HG03175 (cell line): ENCODE measurements at regions not wholly inside any gene's neighbourhood (a gene's known extent, or its start where the extent isn't known, plus 50 kb on each side); places are given as distances from the start of the nearest gene placed in this dataset.
"Not testable (repeated sequence)": the region's sequence is repeated elsewhere in the genome, so short reads cannot be mapped to it uniquely, and the experiment has no call there.

Experiments used
- ATAC-seq: cut with Tn5 transposase; IDR thresholded peaks from one replicate; pipeline ENCODE4 v1.9.1; 2021; ENCODE audit warnings: mild to moderate bottlenecking, moderate library complexity; ENCODE audit not compliant: unreplicated experiment

- no peak for ATAC-seq
Observed at GRCh38 chr5:87756951-87757350, 344.2 kb upstream of the CCNH start.

- ATAC-seq, result no peak
Observed at GRCh38 chr5:87755360-87755759, 342.6 kb upstream of the CCNH start.

GRCh38 chr5:87754009-87754757, 341.5 kb upstream of the CCNH start:
- no peak for ATAC-seq

- no peak for ATAC-seq
Observed at GRCh38 chr5:87752362-87752761, 339.6 kb upstream of the CCNH start.

- ATAC-seq, result no peak
Observed at GRCh38 chr5:87751824-87752223, 339.1 kb upstream of the CCNH start.

- no peak for ATAC-seq
Observed at GRCh38 chr5:87746891-87747377, 334.2 kb upstream of the CCNH start.

- no peak for ATAC-seq
Observed at GRCh38 chr5:87746341-87746740, 333.6 kb upstream of the CCNH start.

GRCh38 chr5:87741881-87742280, 329.2 kb upstream of the CCNH start:
- no peak for ATAC-seq

- no peak for ATAC-seq
Observed at GRCh38 chr5:87735923-87736322, 323.2 kb upstream of the CCNH start.

- ATAC-seq, result no peak
Observed at GRCh38 chr5:87733897-87734296, 321.2 kb upstream of the CCNH start.

GRCh38 chr5:87732875-87733768, 320.4 kb upstream of the CCNH start:
- ATAC-seq, result no peak

- no peak for ATAC-seq
Observed at GRCh38 chr5:87729781-87730180, 317.1 kb upstream of the CCNH start.

GRCh38 chr5:87722286-87722685, 309.6 kb upstream of the CCNH start:
- ATAC-seq, result no peak

- ATAC-seq, result not testable (repeated sequence)
Observed at GRCh38 chr5:87718224-87718925, 305.6 kb upstream of the CCNH start.

GRCh38 chr5:87717761-87718160, 305.0 kb upstream of the CCNH start:
- no peak for ATAC-seq

- no peak for ATAC-seq
Observed at GRCh38 chr5:87705876-87706275, 293.1 kb upstream of the CCNH start.

- peak; percentile 90 for ATAC-seq
Observed at GRCh38 chr5:87686975-87687374, 274.2 kb upstream of the CCNH start.

GRCh38 chr5:87686018-87686417, 273.3 kb upstream of the CCNH start:
- no peak for ATAC-seq

- no peak for ATAC-seq
Observed at GRCh38 chr5:87674235-87674634, 261.5 kb upstream of the CCNH start.

- no peak for ATAC-seq
Observed at GRCh38 chr5:87671146-87671545, 258.4 kb upstream of the CCNH start.

- no peak for ATAC-seq
Observed at GRCh38 chr5:87665166-87665565, 252.4 kb upstream of the CCNH start.
